ENCODE measurements at regions not wholly inside any gene's neighbourhood (a gene's known extent, or its start where the extent isn't known, plus 50 kb on each side); places are given as distances from the start of the nearest gene placed in this dataset.

- TF ChIP-seq CTCF (conservative IDR thresholded peaks at IDR 0.05; ENCODE audit: low read length) (no peak), EZH2phosphoT487 (IDR thresholded peaks at IDR 0.05; ENCODE audit: borderline replicate concordance) (no peak)
Measured at GRCh38 chr12:60227916-60228315, 632.1 kb downstream of the SLC16A7 start.

All from Loucy (cell line).